HG03469 (cell line): ENCODE measurements at regions not wholly inside any gene's neighbourhood (a gene's known extent, or its start where the extent isn't known, plus 50 kb on each side); places are given as distances from the start of the nearest gene placed in this dataset.

Experiments used
- ATAC-seq: cut with Tn5 transposase; IDR thresholded peaks from one replicate; pipeline ENCODE4 v1.9.1; 2021; ENCODE audit warnings: mild to moderate bottlenecking, moderate library complexity, moderate number of reproducible peaks; ENCODE audit not compliant: unreplicated experiment

DNA sequence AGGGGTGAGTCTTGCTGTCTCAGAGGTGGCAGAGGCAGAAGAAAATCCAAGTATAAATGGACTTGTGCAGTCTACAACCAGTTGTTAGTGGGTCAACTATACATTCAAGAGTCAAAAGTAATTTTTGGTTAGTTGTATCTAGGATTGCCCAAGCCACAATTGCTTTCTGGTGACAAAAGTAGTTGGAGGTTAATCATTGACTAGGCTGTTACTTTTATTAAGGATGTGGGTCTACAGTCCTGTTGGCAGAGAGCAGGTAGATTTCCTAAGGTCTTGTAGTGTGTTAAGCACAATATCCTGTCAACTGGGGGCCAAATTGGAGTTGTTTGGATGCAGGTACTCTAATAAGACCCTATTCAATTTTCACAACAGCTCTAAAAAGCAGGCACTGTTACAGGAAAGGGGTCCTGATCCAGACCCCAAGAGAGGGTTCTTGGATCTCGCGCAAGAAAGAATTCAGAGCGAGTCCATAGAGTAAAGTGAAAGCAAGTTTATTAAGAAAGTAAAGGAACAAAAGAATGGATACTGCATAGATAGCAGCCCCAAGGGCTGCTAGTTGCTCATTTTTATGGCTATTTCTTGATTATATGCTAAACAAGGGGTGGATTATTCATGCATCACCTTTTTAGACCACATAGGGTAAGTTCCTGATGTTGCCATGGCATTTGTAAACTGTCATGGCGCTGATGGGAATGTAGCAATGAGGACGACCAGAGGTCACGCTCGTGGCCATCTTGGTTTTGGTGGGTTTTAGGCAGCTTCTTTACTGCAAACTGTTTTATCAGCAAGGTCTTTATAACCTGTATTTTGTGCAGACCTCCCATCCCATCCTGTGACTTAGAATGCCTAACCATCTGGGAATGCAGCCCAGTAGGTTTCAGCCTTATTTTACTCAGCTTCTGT, 232.6 kb upstream of the SRRM4 start:
- ATAC-seq = no peak

DNA sequence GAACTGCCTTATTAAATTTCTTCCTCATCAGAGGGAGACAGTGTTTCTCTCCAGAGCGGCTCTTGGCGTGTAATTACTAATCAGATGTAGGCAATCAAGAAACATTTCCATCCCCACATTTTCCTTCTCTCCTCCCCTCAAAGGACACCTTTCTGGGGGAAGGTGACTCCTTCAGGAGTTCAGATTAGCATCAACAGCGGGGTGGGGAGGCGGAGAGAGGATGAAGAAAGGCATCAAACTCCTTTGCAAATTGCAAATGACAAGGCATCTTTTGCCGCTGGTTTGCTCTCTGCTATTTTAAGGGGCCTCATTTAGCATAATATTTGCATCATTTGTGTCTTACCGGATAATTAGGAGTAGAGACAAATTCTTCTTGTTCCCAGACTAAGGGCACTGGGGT, 231.7 kb upstream of the SRRM4 start:
- no peak for ATAC-seq

DNA sequence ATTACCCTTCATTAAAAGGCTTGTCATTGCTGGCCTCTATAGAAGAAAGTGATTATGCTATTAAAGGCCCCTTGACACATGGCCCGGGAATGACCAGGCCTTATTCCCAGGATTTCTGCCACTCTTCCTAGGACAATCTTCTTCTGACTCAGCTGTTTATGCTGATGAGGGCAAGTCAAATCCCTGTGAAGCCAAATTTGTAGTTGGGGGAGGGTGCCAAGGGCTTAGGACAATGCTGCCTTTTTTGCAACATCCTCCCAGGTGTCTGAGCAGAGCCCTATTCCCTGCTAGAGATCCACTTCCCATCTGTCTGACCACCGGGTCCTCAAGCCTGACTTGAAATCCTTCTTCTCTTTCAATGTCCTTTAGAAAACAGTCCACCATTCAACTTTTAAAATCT, 230.7 kb upstream of the SRRM4 start:
- ATAC-seq = no peak

DNA sequence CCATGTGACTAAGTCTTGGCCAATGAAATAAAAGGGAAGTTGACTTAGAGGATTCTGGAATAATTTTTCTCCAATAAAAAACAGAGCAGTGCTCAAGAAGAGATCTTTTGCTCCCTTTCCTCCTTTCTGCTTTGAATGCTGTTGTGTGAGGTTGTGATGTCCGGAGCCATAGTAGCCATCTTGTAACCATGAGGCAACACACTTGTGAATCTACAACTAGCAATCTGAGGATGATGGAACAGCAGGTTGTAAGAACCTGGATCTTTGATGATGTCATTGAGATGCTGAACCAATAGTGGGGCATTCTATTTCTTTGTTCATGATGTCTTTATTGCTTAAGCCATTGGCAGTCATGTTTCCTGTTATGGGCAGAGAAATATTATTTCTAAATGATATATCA, 230.0 kb upstream of the SRRM4 start:
- ATAC-seq = no peak

DNA sequence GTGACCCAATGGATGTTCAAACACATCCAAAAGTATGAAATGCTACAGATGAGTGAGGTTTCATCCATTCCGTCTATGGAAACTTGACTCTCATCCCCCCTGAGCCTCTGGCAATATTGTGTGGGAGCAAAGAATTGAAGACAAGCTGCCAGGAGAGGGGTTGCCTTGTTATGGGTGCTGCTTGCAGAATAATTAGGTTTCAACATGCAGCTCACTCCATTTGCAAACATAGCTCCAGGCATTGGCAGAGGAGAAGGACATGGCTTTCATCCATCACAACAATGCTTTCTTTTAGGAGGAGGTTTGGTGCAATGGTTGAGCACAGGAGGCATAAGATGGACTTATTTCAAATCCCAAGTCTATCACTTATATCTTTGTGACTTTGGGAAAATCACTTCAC, 220.7 kb upstream of the SRRM4 start:
- ATAC-seq = no peak

DNA sequence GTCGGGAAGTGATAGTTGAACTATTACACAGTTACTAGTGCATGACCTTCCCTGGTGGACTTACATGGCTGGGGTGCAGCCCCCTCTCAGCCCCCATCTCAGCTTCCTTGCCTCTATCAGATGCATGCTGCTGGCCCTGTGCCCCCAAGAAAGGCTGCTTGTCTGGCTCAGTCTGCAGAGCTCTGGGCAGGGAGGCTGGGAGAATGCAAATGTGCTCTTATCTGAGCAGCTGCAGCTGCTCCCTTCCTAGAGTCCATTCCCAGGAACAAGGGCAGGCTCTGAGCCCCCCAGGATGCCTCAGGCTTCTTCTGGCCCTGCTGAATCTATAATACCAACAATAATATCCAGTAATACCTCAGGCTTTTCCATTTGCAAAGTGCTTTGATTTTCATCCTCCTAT, 218.1 kb upstream of the SRRM4 start:
- ATAC-seq = no peak

DNA sequence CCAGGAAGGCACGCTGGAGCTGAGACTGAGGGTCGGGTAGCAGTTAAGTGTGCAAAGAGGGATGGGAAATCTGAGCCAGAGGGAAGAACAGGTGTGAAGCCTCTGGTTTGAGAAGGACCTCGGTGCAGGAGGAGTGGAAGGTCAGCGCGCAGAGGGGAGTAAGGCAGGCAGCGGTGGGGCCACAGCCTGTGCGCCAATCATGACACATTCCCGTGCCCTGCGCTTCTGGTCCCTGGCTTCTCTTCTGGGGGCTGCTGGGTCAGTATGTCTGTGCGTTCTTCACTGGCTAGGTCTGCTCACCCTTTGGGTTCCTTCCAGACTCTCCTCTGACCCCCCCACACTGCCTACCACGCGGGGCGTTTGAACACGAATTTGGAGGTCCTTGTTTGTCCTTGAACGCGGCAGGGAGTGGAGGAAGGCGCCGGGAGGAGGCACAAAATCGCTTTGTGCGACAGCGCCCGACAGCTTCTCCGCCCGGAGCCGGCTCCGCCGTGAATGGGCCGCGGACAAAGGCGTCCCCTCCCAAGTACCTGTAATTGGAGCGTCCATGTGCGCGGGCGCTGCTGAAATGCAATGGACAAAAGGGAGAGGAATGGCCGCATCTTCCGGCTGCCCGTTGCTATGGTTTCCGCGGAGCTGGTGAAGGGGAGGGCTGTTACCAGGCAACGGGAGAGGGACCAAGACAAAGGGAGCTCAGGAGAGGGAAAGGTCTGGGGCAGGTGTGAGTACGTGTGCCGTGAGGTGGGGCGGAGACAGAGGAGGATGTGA, 207.2 kb upstream of the SRRM4 start:
- ATAC-seq = no peak

DNA sequence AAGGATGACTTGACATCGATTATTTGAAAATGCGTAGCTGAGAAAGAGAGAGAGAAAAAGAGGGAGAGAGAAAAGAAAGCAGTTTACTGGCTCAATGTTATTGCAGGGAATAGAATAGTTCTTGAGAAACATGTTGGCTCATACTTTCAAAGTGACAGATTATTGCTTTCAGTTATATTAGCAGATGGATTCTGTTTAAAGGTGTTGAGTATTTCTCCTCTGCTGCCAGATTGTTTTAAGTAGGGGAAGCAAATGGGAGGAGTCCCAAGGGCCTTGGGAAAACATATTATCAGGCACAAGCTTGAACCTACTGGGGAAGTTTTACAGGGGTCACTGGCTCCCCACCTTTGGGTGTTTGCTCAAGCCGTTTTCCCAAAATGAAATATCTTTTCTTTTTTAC, 203.8 kb upstream of the SRRM4 start:
- ATAC-seq = no peak

DNA sequence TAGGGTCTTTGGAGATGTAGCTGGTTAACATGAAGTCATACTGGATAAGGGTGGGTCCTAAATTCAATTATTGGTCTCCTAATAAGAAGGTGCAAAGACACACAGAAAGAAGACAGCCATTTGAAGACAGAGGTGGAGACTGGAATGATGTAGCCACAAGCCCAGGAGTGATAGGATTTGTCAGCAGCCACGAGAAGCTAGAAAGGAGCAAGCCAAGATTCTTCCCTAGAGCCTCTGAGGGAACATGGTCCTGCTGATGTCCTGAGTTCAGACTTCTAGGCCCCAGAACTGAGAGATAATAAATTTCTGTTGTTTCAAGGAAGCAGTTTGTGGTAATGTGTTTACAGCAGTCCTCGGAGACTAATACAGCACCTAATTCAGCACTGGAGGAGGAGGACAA, 203.3 kb upstream of the SRRM4 start:
- ATAC-seq = no peak

DNA sequence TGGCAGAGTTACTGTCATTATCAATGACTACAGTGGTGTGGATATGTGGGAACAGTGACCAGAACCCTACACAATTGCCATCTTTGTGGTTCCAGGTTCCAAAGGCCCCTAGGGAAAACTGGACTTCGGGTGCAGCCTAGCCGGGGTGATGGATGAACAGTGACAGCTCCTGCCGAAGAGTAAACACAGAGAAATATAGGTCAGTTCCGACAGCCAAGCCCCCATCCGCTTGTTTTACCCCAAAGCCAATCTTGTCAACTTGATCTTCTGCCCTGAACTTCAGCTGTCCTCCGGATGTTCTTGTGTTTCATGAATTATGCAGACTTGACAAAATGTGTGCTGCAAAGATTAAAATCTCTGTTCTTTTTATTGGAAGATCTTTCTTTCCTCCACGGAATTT, 200.4 kb upstream of the SRRM4 start:
- no peak for ATAC-seq

DNA sequence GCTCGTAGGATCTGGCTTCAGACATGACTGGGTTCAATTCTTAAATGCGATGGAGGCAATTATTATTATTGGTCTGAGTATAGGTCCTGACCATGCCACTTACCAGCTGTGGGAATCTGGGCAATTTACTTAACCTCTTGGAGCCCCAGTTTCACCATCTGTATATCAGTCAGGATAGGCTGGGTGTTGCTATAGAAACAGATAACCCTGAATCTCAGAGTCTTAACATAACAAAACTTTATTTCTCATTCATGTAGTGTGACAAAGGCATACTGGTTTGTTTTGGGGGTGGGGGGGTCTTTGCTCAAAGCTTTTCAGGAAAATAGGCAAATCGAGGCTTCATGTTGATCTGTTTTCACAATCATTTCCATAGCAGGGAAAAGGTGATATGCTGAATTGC, 199.6 kb upstream of the SRRM4 start:
- no peak for ATAC-seq

DNA sequence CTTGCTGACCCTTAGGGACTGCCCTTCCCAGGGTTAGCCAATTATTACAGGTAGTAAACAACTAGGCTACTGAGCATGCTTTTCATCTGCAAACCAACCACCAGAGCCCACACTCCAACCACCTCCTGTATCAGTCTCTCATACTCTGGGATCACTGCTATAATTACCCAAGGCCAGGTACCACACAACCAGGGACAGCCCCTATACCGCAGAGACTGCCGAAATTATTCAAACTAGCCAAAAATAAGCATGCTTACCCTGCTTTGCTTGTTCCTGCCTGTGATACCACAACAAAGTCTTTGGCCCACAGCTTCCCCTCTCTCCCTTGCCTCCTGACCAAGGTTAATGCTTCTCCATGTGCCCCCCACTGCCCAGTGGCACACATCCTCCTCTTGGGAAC, 197.6 kb upstream of the SRRM4 start:
- ATAC-seq = no peak

DNA sequence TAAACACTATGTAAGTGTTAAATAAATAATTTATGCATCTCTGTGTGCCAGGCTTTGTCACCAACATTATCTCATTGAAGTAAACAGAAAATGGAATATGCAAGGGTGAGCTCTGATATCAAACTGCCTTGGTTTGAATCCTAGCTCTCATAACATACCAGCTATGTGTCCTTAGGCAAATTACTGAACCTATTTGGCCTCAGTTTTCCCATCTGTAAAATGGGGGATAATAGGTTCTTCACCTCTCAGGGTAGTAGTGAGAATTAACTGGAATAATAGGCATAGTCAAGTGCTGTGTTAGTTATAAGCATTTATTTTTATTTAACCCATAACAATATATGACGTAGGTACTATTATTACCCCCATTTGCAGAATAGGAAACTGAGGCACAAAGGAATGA, 190.8 kb upstream of the SRRM4 start:
- ATAC-seq = no peak

DNA sequence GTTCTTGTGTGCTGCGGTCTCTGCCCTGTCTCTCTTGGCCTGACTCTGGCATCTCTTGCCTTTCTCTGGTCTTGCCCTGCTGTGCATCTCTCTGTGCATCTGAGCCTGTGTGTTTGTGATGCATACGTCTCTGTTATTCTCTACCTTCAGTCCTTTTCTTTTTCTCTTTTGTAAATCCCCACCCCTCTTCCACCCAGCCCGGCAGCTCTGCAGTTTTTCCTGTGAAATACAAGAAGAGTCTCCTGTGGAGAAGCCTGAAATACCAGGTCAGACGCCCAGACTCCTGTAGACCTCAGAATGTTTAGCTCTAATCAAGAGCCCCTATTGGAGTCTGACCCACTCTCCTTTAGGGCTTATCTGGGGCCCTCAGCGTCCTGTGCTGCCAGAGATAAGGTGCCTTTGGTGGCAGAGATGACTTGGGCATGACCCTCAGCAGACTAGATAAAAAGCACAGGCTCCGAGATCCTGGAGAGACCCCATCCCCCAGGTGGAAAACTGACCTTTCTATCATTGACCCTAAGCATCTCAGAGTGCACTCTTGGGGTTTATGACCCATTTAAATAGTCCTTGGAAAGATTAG, 167.5 kb upstream of the SRRM4 start:
- no peak for ATAC-seq

DNA sequence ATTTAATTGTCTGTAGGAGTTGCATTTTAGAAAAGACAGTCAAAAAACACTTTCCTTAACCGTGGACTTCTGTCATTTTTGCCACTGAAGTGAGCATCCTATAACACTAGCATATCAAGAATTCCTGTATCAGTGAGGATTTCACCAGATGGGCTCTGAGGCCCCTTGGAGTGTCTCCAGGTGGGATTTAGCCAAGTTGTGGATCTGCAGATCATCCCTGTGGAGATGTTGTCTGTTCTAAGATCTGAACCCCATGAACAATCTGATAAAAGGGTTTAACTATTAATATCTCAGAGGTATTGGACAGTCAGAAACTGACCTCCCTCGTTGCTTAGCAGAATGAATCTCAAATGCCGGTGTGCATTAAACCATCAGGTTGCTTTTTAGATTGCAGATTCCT, 165.0 kb upstream of the SRRM4 start:
- ATAC-seq = no peak

DNA sequence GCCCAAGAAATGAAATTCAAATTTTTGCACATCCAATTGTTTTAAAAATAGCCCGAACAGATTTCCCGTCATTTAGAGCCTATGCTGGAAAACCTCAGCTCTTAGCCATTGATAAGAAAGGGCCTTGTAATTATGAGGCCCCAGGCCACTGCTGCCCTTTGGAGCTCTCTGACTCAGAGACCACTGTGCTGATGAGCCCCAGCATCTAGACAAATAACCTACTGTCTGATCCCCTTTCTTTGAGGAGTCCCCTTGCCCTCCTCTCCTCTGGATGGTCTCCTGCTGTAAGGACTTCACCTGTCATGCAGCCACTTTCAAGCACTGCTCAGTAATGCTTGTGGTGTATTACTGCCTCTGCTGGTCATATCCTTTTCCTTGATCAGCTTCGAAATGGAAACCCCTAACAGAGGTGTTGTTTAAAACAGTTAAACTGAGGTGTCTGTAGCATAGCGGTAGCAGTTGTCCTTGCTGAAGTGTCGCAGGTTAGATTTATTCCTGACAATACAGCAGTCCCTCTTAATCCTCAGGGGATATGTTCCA, 159.9 kb upstream of the SRRM4 start:
- no peak for ATAC-seq

DNA sequence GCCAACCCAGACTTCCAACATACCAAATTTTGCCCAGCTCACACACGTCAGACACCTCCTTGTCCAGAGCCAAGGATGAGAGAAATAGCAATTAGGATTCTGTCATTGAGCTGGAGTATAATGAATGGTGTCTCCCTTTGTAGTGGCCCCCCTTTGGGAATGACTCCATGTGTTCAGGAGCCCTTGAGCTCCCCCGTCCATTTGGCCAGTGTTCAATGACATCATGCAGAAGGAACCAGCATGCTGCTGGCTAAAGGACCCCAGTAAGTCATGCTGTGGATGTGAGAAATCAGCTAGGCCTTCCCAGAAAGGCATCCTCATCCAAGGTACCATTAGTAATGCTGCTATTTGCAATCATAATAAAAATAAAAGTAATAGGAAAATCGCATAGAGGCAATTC, 158.8 kb upstream of the SRRM4 start:
- no peak for ATAC-seq

DNA sequence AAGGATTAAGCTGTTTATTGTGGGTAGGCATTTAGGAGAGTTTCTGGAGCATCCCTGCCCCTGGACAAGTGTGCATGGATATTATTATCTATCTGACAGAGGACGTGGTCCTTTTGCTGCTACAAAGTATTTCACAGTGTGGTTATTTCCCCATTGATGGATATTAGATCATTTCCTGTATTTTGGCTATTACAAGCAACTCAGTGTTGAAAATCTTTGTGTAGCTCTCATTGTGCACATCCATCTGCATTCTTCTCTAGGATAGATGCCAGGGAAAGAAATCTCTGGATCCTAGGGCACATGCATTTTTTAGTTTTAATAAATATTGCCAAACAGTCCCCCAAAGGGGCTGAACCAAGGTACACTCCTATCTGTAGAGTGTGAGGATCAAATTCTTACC, 154.3 kb upstream of the SRRM4 start:
- no peak for ATAC-seq

DNA sequence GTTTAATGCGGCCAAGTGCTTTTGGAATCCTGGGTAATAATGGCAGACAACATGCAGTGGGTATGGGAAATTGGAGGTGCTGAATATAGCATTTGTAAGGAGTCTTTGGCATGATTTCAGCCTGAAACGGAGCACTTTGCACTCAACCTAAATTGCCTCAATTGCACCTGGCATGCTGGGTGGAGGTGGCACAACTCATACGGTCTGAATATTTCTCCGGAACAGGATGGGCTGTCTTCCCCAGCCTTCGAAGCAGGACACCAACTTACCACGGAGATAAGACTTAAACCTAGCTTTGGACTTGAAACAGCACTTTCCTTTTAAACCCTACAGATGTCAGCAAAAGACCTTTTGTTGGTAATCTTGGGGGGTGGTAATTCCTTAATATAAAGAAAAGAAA, 153.7 kb upstream of the SRRM4 start:
- ATAC-seq = no peak

DNA sequence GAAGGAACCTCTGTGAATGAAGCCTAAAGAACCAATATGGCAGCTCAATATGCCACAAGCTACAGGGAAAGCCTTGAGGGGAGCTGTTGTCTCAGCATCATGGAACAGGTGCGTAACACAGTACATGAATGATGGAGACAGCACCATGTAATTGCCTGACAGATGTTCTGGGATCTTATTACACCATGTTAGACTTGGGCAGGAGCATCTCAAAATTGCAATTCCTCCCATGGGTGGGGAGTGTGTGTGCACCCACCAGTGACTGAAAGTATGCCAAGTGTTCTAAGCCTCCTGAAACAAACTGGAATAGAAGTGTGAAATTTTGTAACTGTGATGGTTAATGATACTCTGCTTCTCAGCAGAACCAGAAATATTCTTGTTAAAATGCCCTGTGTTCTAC, 151.0 kb upstream of the SRRM4 start:
- ATAC-seq = no peak

DNA sequence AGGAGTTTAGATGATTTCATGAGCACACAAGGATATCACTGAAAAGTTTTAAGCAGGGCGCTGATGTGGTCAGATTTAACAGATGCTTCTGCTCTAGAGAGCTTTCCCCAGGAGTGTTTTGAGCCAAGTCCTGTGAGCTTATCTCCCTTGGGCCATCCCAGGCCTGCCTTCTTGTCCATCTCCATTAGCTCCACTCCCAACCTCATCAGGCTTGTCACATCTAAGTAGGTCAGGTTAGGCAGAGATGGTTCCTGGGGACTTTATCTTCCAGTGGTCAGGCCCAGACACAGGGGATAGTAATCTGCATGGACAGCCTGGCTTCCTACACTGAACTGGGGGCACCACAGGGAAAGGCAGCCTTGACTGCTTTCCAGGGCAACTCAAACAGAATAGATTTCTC, 145.4 kb upstream of the SRRM4 start:
- ATAC-seq = no peak

DNA sequence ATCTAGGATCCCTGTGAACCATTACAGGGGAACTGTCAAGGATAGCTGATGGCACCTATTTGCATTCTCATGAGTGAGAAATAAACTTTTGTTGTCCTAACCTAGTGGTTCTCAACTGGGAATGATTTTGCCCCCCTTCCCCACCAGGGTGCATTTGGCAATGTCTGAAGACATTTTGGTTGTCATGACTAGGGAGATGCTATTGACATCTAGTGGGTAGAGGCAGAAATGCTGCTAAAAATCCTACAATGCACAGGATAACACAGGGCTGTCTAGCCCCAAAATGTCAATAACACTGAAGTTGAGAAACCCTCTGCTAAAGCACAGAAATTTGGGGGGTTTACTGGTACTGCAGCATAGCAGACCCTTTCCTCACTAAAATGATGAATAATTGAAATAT, 140.9 kb upstream of the SRRM4 start:
- no peak for ATAC-seq
